GM12878 (cell line): ENCODE measurements at regions not wholly inside any gene's neighbourhood (a gene's known extent, or its start where the extent isn't known, plus 50 kb on each side); places are given as distances from the start of the nearest gene placed in this dataset.

Source experiments
- ATAC-seq: fragments of 200-7000 bp; cut with Tn5 transposase; 3 replicates; pipeline ENCODE4 v1.9.1; 2020; ENCODE audit warnings: mild to moderate bottlenecking, moderate library complexity
- BruUV-seq: library from RNA; stranded (reverse); fragments of 400-500 nt; replicated peaks from 2 replicates; lab custom pipeline; 2021; lab: Mats Ljungman, UMichigan
- CTCF ChIA-PET: fragments of 300-600 bp; sonication (Branson Sonifier 250); formaldehyde crosslinking; extraction: SDS; loops from one replicate; lab custom pipeline; 2021; ENCODE audit warnings: inconsistent platforms; lab: Yijun Ruan, JAX
- POLR2A ChIA-PET: fragments of 350-600 bp; formaldehyde crosslinking; extraction: SDS; loops from one replicate; lab custom pipeline; 2021; ENCODE audit warnings: inconsistent platforms; lab: Charles Lee
- RAD21 ChIA-PET: fragments of 300-600 bp; sonication (Branson Sonifier 250); formaldehyde crosslinking; loops from one replicate; lab custom pipeline; 2023; ENCODE audit warnings: antibody characterized with exemption; ENCODE audit not compliant: unreplicated experiment; lab: Charles Lee
- SMC1A ChIA-PET: fragments of 300-600 bp; sonication (Branson Sonifier 250); formaldehyde crosslinking; loops from one replicate; lab custom pipeline; 2023; ENCODE audit not compliant: unreplicated experiment, uncharacterized antibody; lab: Charles Lee
- DNase-seq: peaks from one replicate; pipeline ENCODE4 v3.0.0-alpha.2; 2011; ENCODE audit warnings: low read depth, low spot score
- FAIRE-seq: peaks from 3 replicates; lab custom pipeline; 2011; peaks lifted over from hg19 to GRCh38; lab: Jason Lieb, UNC
- H2AFZ ChIP-seq: 2 replicates; pipeline ENCODE4 v1.6.0; 2011; ENCODE audit warnings: low read depth, low read length, control low read depth; ENCODE audit not compliant: control insufficient read depth
- H3K27ac ChIP-seq: 2 replicates; pipeline ENCODE4 v1.5.1; 2011; ENCODE audit warnings: control low read depth; ENCODE audit not compliant: control insufficient read depth, insufficient read depth
- H3K27me3 ChIP-seq, 2 experiments: replicated peaks in 1 of 2; 2 replicates each; pipeline versions ENCODE4 v1.6.0 to v1.6.1; 2011; ENCODE audit warnings: low read length in 1 of 2; ENCODE audit not compliant: control insufficient read depth in 2 of 2, insufficient read depth in 2 of 2
- H3K36me3 ChIP-seq, 2 experiments: 2 replicates each; pipeline ENCODE4 v1.5.1; 2011; ENCODE audit warnings: low read length in 1 of 2; ENCODE audit not compliant: control insufficient read depth in 2 of 2, insufficient read depth in 2 of 2
- H3K4me1 ChIP-seq: 2 replicates; pipeline ENCODE4 v1.6.1; 2011; ENCODE audit warnings: mild to moderate bottlenecking, low read length, moderate library complexity, mixed read lengths; ENCODE audit not compliant: control insufficient read depth, insufficient read depth
- H3K4me2 ChIP-seq: 2 replicates; pipeline ENCODE4 v1.6.0; 2011; ENCODE audit warnings: control low read depth; ENCODE audit not compliant: control insufficient read depth, insufficient read depth
- H3K4me3 ChIP-seq: fragments of 200-600 bp; sonication (generic); 2 replicates; pipeline ENCODE4 v1.5.1; 2016
- H3K79me2 ChIP-seq: 2 replicates; pipeline ENCODE4 v1.6.0; 2011; ENCODE audit warnings: low read length; ENCODE audit not compliant: control insufficient read depth, insufficient read depth
- H3K9ac ChIP-seq: 2 replicates; pipeline ENCODE4 v1.8.0; 2011; ENCODE audit warnings: low read length, control low read depth, mixed read lengths; ENCODE audit not compliant: control insufficient read depth, insufficient read depth
- H3K9me3 ChIP-seq: replicated peaks from 3 replicates; pipeline ENCODE4 v1.5.1; 2011; ENCODE audit warnings: mild to moderate bottlenecking, low read length; ENCODE audit not compliant: control insufficient read depth, insufficient read depth
- H4K20me1 ChIP-seq: 2 replicates; pipeline ENCODE4 v1.6.0; 2011; ENCODE audit not compliant: control insufficient read depth, insufficient read depth
- BACH1 ChIP-seq: fragments of 450-650 bp; IDR thresholded peaks from 2 replicates; pipeline ENCODE4 v1.6.1; 2017; ENCODE audit warnings: mild to moderate bottlenecking, borderline replicate concordance
- CBFB ChIP-seq: IDR thresholded peaks from 2 replicates; pipeline ENCODE4 v1.6.1; 2016; ENCODE audit warnings: antibody characterized with exemption, low read depth
- ETV6 ChIP-seq, 2 experiments: fragments of 450-650 bp in 1 of 2; IDR thresholded peaks in 1 of 2; conservative IDR thresholded peaks in 1 of 2; 2 replicates each; pipeline ENCODE4 v1.6.1; 2014; ENCODE audit warnings: antibody characterized with exemption in 1 of 2, borderline replicate concordance in 1 of 2, low read depth in 1 of 2, mild to moderate bottlenecking in 1 of 2, moderate library complexity in 1 of 2
- HDGF ChIP-seq: fragments of 450-650 bp; IDR thresholded peaks from 2 replicates; pipeline ENCODE4 v1.6.1; 2016; ENCODE audit warnings: antibody characterized with exemption
- IKZF1 ChIP-seq: fragments of 450-650 bp; conservative IDR thresholded peaks from 2 replicates; pipeline ENCODE4 v1.6.1; 2017; ENCODE audit warnings: antibody characterized with exemption, mild to moderate bottlenecking
- JUNB ChIP-seq: IDR thresholded peaks from 2 replicates; pipeline ENCODE4 v1.6.1; 2016; ENCODE audit warnings: antibody characterized with exemption, mild to moderate bottlenecking
- MAX ChIP-seq: IDR thresholded peaks from 2 replicates; pipeline ENCODE4 v1.6.1; 2012; ENCODE audit warnings: low read depth, low read length, improper control_type of control experiment
- NRF1 ChIP-seq: conservative IDR thresholded peaks from 2 replicates; pipeline ENCODE4 v1.6.1; 2011; ENCODE audit warnings: mild to moderate bottlenecking, low read depth, low read length, improper control_type of control experiment
- SPI1 ChIP-seq: IDR thresholded peaks from 2 replicates; pipeline ENCODE4 v1.6.1; 2011; ENCODE audit warnings: low read depth, mild to moderate bottlenecking, low read length, moderate library complexity, borderline replicate concordance; ENCODE audit not compliant: insufficient read depth
- SUZ12 ChIP-seq: fragments of 200-600 bp; sonication (generic); IDR thresholded peaks from one replicate; pipeline ENCODE4 v1.6.1; 2018; ENCODE audit warnings: antibody characterized with exemption, mild to moderate bottlenecking; ENCODE audit not compliant: unreplicated experiment
- TCF7 ChIP-seq: IDR thresholded peaks from 2 replicates; pipeline ENCODE4 v1.6.1; 2014; ENCODE audit warnings: antibody characterized with exemption, borderline replicate concordance
- ZBTB40 ChIP-seq: fragments of 450-650 bp; IDR thresholded peaks from 2 replicates; pipeline ENCODE4 v1.6.1; 2016; ENCODE audit warnings: mild to moderate bottlenecking, moderate library complexity, borderline replicate concordance
- WGBS: methylation state at CpG from one replicate; pipeline ENCODE4 v1.1.6; 2016; ENCODE audit warnings: low lambda C conversion rate; ENCODE audit not compliant: insufficient replicate concordance, insufficient coverage; ENCODE audit errors: missing lambda C conversion rate; 5-methylcytosine and 5-hydroxymethylcytosine counted together
- in situ Hi-C: fragments of 300-500 bp; cut with MboI; formaldehyde crosslinking; loops from 9 replicates; pipeline ENCODE4 v1.14.3; 2018; ENCODE audit warnings: mixed read lengths
- intact Hi-C: fragments of 100-400 bp; cut with micrococcal nuclease; formaldehyde crosslinking; loops from one replicate; pipeline ENCODE4 v1.14.2; 2022; ENCODE audit not compliant: unreplicated experiment

GRCh38 chr2:209344349-209344748, 79.5 kb upstream of the MAP2 start (continued):
- TF ChIP-seq IKZF1 (no peak), ZBTB40 (no peak), CBFB (no peak)
- TF ChIP-seq, all 136 proteins: peak for 0

GRCh38 chr2:209348433-209348832, 75.4 kb upstream of the MAP2 start:
- FAIRE-seq (no peak), DNase-seq (no peak), ATAC-seq (no peak)
- in situ Hi-C loops (loop anchor here (10.0 to 25.0 kb wide), 2 partner anchors 216 to 864 kb away; no protein-coding TSS in a partner anchor), intact Hi-C loops (no loop called here)
- TF ChIP-seq NRF1 (no peak), SUZ12 (no peak), HDGF (no peak), TCF7 (no peak), JUNB (no peak), SPI1 (no peak), MAX (no peak), BACH1 (no peak), ETV6 (conservative IDR thresholded peaks at IDR 0.05 in 1 of 2, IDR thresholded peaks at IDR 0.05 in 1 of 2; ENCODE audit: borderline replicate concordance in 1 of 2, low read depth in 1 of 2) (no peak)
- H3K27ac ChIP-seq: no peak overlapping the region
- RAD21 ChIA-PET: no interaction called here
- H3K4me2 ChIP-seq: no peak overlapping the region
- no TSS peak for BruUV-seq
- H3K27me3 ChIP-seq: no peaks in the 10 kb centered on the region
- SMC1A ChIA-PET: interaction anchor here (1.0 kb wide), 1 partner anchor 17 kb away, joined by 4 read pairs; no protein-coding TSS in a partner anchor
- no peaks in the 10 kb centered on the region for H3K36me3 ChIP-seq
- H4K20me1 ChIP-seq: no peaks in the 10 kb centered on the region
- no peaks in the 10 kb centered on the region for H3K9me3 ChIP-seq
- no peak overlapping the region for H3K4me3 ChIP-seq
- CTCF ChIA-PET: interaction anchor here (1.1 kb wide), 1 partner anchor 13 kb away, joined by 3 read pairs; no protein-coding TSS in a partner anchor
- no peak overlapping the region for H3K9ac ChIP-seq
- no peaks in the 10 kb centered on the region for H3K79me2 ChIP-seq
- WGBS: 24% methylated on average over 5 of the region's 6 CpGs
- no peaks in the 10 kb centered on the region for H3K4me1 ChIP-seq
- POLR2A ChIA-PET: no interaction called here
- H2AFZ ChIP-seq: no peak overlapping the region
